ENCODE measurements at regions not wholly inside any gene's neighbourhood (a gene's known extent, or its start where the extent isn't known, plus 50 kb on each side); places are given as distances from the start of the nearest gene placed in this dataset.
"Not testable (repeated sequence)": the region's sequence is repeated elsewhere in the genome, so short reads cannot be mapped to it uniquely, and the experiment has no call there.

GRCh38 chr6:86028776-86029175, 386.1 kb upstream of the SYNCRIP start:
- no peak for DNase-seq

DNA sequence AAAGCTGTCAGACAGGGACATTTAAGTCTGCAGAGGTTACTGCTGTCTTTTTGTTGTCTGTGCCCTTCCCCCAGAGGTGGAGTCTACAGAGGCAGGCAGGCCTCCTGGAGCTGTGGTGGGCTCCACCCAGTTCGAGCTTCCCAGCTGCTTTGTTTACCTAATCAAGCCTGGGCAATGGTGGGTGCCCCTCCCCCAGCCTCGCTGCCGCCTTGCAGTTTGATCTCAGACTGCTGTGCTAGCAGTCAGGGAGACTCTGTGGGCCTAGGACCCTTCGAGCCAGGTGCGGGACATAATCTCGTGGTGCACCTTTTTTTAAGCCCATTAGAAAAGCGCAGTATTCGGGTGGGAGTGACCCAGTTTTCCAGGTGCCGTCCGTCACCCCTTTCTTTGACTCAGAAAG, 384.2 kb upstream of the SYNCRIP start:
- not testable (repeated sequence) for DNase-seq

GRCh38 chr6:86017236-86017635, 374.6 kb upstream of the SYNCRIP start:
- no peak for DNase-seq

DNA sequence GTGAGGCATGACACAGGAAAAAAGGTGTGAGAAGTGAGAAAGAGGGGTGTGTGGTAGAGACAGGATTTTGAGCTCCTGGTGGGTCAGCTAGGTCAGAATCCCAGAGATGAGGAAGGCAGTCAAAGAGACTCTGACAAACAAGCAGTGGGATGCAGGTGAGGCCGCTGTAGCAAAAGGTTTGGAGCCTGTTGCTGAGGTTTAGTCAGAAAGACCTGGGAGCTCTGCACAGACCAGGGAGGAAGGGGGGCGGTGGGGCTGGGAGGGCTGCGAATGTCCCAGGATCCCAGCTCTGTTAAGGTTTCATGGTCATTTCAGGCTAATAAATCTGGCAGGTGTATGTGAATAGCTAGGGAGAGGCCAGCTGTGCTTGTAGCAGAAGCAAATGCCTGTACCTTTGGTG, 373.9 kb upstream of the SYNCRIP start:
- DNase-seq = no peak

GRCh38 chr6:86016077-86016476, 373.4 kb upstream of the SYNCRIP start:
- no peak for DNase-seq

DNA sequence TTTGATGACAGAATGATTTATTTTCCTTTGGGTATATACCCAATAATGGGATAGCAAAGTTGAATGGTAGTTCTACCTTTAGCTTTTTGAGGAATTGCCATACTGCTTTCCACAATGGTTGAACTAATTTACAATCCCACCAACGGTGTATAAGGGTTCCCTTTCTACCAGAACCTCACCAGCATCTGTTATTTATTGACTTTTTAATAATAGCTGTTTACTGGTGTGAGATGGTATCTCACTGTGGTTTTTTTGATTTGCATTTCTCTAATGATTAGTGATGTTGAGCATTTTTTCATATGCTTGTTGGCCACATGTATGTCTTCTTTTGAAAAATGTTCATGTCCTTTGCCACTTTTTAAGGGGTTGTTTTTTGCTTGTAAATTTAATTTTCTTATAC, 370.3 kb upstream of the SYNCRIP start:
- DNase-seq = not testable (repeated sequence)

GRCh38 chr6:86010915-86011786, 368.5 kb upstream of the SYNCRIP start:
- no peak for DNase-seq

DNA sequence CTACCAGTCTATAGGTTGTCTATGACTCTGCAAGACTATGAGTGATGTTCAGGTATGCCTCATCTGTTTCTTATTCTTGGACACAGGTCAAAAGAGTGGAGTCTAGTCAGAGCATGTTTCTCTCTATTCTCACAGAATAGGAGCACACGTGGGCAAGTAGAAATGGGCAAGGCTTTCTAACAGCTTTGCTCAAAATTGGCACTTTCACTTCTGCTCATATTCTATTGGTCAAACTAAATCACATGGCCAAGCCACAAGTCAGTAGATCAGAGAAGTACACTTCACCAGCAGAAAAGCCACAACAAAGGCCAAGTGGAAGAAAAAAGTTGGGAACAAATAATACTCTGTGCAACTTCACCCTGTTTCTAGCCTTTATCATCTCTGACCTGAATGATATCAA, 354.5 kb upstream of the SYNCRIP start:
- no peak for DNase-seq

DNA sequence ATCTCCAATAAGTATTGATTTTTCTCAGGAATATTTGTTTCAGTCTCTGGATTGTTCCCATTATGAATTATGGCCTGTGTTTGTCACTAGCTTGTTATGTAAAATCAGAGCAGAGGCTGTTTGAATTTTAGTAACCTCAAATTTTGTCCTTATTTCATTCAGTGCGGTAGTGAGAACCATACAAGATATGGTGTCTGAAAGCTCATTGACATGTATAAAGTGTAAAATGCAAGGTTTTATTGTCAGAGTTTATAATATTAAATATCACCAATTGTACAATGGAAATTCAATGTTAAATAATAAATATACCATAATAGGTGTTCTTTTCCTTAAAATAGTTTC, 353.3 kb upstream of the SYNCRIP start:
- no peak for DNase-seq

- DNase-seq = no peak
Observed at GRCh38 chr6:85995339-85996033, 352.8 kb upstream of the SYNCRIP start.

GRCh38 chr6:85986681-85987080, 344.0 kb upstream of the SYNCRIP start:
- no peak for DNase-seq

GRCh38 chr6:85983032-85983659, 340.5 kb upstream of the SYNCRIP start:
- DNase-seq = no peak

DNA sequence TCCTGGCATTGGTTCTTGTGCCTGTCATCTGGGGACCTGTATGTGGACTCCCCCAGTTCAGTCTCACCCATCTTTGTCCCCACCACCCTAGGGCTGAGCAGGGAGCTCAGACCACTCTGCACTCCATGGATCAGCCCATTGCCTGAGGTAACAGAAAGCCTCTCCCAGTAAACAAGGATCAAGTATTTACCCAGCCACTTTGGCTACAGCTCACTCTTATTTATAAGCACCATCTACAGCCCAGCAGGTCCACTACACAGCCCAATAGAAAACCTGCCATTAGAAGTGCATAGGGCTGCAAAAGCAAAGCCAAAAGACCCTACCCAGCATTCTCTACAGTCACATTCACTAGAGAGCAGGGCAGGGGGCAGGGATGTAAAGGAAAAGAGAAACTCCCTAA, 335.0 kb upstream of the SYNCRIP start:
- no peak for DNase-seq

GRCh38 chr6:85975957-85976356, 333.3 kb upstream of the SYNCRIP start:
- no peak for DNase-seq

GRCh38 chr6:85971238-85971637, 328.6 kb upstream of the SYNCRIP start:
- DNase-seq = no peak

- no peak for DNase-seq
Observed at GRCh38 chr6:85966828-85967227, 324.1 kb upstream of the SYNCRIP start.

DNA sequence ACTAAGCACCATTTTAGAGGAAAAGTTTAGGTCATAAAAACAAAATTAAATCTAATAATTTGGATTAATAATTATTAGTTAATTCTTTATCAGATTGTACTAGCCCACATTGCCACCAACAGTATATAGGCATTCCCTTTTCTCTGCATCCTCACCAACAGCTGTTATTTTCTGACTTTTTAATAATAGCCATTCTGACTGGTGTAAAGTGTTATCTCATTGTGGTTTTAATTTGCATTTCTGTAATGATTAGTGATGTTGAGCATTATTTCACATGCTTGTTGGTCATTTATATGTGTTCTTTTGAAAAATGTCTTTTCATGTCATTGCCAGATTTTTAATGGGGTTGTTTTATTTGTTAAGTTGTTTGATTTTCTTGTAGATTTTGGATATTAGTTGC, 319.1 kb upstream of the SYNCRIP start:
- DNase-seq = no peak

DNA sequence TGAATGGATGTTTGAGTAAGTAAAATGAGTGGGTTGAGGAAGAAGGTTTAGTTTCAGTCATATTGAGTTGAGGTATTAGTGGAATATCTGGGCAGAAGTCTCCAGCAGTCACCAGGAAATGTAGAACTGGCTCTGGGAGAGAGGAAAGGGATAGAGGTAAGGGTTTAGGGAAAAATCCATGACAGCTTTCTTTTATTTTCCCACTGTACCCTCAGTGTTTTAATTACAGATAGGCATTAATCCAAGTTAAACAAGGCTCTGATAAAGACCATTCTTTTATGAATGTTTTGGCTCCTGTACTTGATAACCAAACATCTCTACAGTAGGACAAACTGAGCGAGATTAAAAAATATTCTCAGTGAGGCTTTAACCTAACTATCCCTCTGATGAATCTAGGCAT, 318.4 kb upstream of the SYNCRIP start:
- DNase-seq = no peak

GRCh38 chr6:85948481-85948880, 305.8 kb upstream of the SYNCRIP start:
- DNase-seq = no peak

DNA sequence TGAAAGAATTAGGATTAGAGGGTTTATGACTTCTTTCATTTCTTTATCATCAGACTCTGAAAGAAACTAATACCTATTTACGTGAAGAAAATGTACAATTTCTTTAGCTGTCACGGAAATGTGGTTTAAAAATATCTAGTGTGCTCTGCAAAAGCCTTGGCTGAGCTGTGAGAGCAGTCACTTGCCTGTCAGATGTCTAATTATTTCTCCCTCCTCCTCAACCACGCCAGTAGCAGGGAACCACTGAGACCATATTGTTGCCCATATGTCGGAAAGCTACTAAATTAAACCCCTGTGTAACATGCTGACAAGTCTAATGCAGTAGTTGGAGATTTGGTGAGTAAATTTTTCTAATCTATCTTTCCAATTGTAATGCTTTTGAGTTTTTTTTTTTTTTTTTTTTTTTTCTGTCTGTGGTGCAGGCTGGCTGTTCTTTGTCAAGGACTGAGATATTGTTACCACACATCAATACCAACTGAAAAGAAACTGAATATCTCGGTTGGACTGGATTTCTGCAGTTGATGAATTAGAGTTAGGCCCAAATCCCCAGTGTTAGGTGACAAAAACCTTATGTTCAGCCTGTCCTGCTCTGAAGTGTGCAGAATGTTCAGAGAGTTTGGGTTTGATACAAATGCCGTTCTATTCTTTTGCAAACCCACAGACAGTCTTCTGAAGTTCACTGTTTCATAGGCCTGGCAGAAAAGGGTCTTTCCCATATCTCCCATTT, 302.9 kb upstream of the SYNCRIP start:
- no peak for DNase-seq

GRCh38 chr6:85944776-85945175, 302.1 kb upstream of the SYNCRIP start:
- no peak for DNase-seq

DNA sequence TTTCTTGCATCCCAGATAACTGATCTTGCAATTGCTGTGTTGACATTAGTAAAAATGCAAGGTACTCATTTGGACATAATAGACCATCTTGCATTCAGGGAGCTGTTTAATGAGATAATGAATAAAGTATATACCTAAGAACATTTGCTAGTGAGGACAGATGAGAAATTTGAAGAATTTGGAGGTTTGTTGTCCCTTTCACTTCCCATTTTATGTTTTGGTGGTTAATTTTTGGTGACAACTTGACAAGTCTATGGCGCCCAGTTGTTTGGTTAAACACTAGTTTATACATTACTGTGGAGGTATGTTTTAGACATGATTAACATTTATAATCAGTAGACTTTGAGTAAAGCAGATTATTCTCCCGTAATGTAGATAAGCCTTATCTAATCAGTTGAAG, 300.2 kb upstream of the SYNCRIP start:
- DNase-seq = no peak

DNA sequence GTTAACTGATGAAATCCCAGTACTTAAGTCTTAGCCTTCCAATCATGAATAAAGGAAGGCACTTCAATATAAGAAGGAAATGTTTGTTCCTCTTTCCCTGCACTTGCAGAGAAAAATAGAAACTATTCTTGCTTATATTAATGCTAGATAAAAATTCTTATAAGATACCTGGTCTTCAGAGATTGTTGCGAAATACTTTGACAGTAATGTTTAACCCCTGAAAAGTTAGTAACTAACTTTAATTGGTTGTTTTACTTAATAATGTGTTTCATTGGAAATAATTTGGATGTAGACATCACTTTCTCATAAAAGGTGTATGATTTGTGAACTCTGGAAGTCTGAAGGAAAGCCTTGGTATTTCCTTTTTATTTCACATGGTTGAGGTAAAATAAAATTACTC, 294.2 kb upstream of the SYNCRIP start:
- no peak for DNase-seq
